Upper lobe of left lung (tissue), 6 donors: ENCODE measurements at regions not wholly inside any gene's neighbourhood (a gene's known extent, or its start where the extent isn't known, plus 50 kb on each side); places are given as distances from the start of the nearest gene placed in this dataset.

Experiments
- ATAC-seq, 2 donors: fragments of 200-7000 bp; cut with Tn5 transposase; one replicate each; pipeline ENCODE4 v1.9.1; 2022; ENCODE audit warnings: mild to moderate bottlenecking in 2 of 2, moderate library complexity in 2 of 2; ENCODE audit not compliant: low FRiP score in 2 of 2
- DNase-seq, 2 donors: peaks; one replicate each; pipeline ENCODE4 v3.0.0-alpha.2; 2019 to 2020
- H3K27ac ChIP-seq, 4 donors: fragments of 200-600 bp; sonication (generic); one replicate each; pipeline ENCODE4 v1.5.1; 2016 to 2019
- H3K27me3 ChIP-seq, 4 donors: fragments of 200-600 bp; sonication (generic); one replicate each; pipeline ENCODE4 v1.5.1; 2017 to 2019
- H3K36me3 ChIP-seq, 4 donors: fragments of 200-600 bp; sonication (generic); one replicate each; pipeline ENCODE4 v1.5.1; 2016 to 2019
- H3K4me1 ChIP-seq, 4 donors: fragments of 200-600 bp; sonication (generic); one replicate each; pipeline ENCODE4 v1.5.1; 2018 to 2019
- H3K4me3 ChIP-seq, 4 donors: fragments of 200-600 bp; sonication (generic); one replicate each; pipeline ENCODE4 v1.5.1; 2017 to 2019; ENCODE audit warnings: mild to moderate bottlenecking in 2 of 4, moderate library complexity in 1 of 4
- H3K9me3 ChIP-seq, 4 donors: fragments of 200-600 bp; sonication (generic); one replicate each; pipeline ENCODE4 v1.5.1; 2018 to 2019
- CTCF ChIP-seq, 6 experiments: fragments of 450-650 bp in 4 of 6; fragments of 200-600 bp in 2 of 6; sonication (generic) in 2 of 6; IDR thresholded peaks; one replicate each; pipeline ENCODE4 v1.5.1; 2016 to 2019; ENCODE audit warnings: antibody characterized with exemption in 6 of 6
- EP300 ChIP-seq, 4 donors: sonication (generic); formaldehyde crosslinking; IDR thresholded peaks; one replicate each; pipeline ENCODE4 v1.5.1; 2017; ENCODE audit warnings: antibody characterized with exemption in 4 of 4, control low read depth in 2 of 4
- POLR2A ChIP-seq, 4 donors: fragments of 450-650 bp; IDR thresholded peaks; one replicate each; pipeline ENCODE4 v1.5.1; 2016 to 2017; ENCODE audit warnings: antibody characterized with exemption in 4 of 4, mild to moderate bottlenecking in 2 of 4
- POLR2AphosphoS5 ChIP-seq, 2 donors: sonication (generic); formaldehyde crosslinking; IDR thresholded peaks; one replicate each; pipeline ENCODE4 v1.5.1; 2017; ENCODE audit warnings: antibody characterized with exemption in 2 of 2
- WGBS, 2 donors: methylation state at CpG; one replicate each; pipeline ENCODE4 v1.1.5; 2017 to 2018; 5-methylcytosine and 5-hydroxymethylcytosine counted together
- donor health status: DM: no; HTN: no; CAD: no; lungs with moderate emphysema.
- donor health status: DM: no; HTN: yes; CAD: no; lungs with severe emphysema.

DNA sequence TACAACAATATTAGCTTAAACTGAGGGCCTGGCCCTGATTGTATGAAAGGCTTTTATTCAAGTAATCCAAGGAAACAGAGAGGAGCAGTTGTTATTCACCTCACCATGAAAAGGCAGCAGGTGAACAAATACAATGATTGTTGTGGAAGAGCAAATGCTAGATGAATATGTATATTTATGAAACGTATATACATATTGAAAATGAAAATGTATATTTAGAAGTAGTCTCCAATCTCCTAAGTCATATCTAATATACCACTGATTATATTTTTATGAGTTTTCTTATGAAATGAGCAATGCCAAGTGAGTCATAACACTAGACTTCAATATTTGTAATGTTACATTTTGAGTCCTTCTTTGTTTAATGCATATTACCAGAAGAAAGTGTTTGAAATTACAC, 116.2 kb upstream of the KCNMB2 start:
- no peaks in the 10 kb centered on the region for H3K4me1 ChIP-seq
- DNase-seq (no peak), ATAC-seq (no peak)
- H3K27ac ChIP-seq, result no peak overlapping the region
- H3K27me3 ChIP-seq, result no peaks in the 10 kb centered on the region
- WGBS, 2 donors, result 75% methylated on average over 1 of the region's 1 CpG
- H3K36me3 ChIP-seq, result no peaks in the 10 kb centered on the region
- H3K9me3 ChIP-seq, result no peaks in the 10 kb centered on the region
- H3K4me3 ChIP-seq, result no peak overlapping the region
- no peak for TF ChIP-seq CTCF (IDR thresholded peaks at IDR 0.05)
- TF ChIP-seq POLR2A (IDR thresholded peaks at IDR 0.05), result no peak
- TF ChIP-seq EP300 (IDR thresholded peaks at IDR 0.05), result no peak
- TF ChIP-seq POLR2AphosphoS5 (IDR thresholded peaks at IDR 0.05), result no peak

DNA sequence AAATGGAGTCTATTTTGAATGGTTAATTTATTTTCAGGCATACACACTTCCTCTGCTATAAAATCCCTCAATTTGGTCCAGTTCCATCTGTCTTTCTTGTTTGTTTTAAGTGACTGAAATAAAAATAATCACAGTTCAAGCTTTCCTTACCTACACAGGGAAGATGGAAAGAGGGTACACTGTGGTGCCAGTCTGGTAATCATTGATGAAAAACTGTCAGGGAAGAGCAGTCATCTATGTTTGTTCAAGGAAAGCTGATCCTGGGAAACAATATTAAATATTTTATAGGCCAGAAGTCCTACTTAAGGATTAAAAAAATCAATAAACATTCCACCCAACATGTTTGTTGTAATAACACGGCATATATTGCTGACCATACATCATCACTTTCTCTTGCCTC, 115.2 kb upstream of the KCNMB2 start:
- ATAC-seq (no peak), DNase-seq (no peak)
- no peaks in the 10 kb centered on the region for H3K4me1 ChIP-seq
- no peak overlapping the region for H3K4me3 ChIP-seq
- H3K27ac ChIP-seq, result no peak overlapping the region
- WGBS, 2 donors, result 63 to 76% methylated on average over 1 of the region's 1 CpG
- no peaks in the 10 kb centered on the region for H3K9me3 ChIP-seq
- TF ChIP-seq POLR2A (IDR thresholded peaks at IDR 0.05) (no peak), EP300 (IDR thresholded peaks at IDR 0.05) (no peak), POLR2AphosphoS5 (IDR thresholded peaks at IDR 0.05) (no peak), CTCF (IDR thresholded peaks at IDR 0.05) (no peak)
- H3K36me3 ChIP-seq, result no peaks in the 10 kb centered on the region
- no peaks in the 10 kb centered on the region for H3K27me3 ChIP-seq

DNA sequence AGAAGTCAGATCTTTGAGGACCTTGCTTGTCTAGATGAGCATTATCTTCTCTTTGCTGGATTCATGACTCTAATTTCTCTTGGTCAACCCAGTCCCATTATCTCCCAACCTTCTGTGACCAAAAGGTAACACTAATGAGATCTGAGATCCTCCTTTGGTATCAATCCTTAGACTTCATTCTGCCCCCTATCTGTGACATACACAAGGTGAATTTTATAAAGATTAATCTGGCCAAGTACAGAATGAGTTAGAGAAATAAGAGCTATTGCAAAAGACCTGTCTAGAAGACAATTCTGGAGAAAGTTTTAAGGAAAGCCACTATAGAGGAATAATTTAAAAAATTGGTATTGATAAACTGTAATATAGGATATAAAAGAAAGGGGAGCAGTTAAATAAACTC, 113.8 kb upstream of the KCNMB2 start:
- DNase-seq (no peak), ATAC-seq (no peak)
- Histone ChIP-seq H3K36me3 (no peaks in the 10 kb centered on the region), H3K4me3 (no peak overlapping the region), H3K4me1 (no peaks in the 10 kb centered on the region), H3K9me3 (no peaks in the 10 kb centered on the region), H3K27ac (no peak overlapping the region), H3K27me3 (no peaks in the 10 kb centered on the region)
- TF ChIP-seq POLR2AphosphoS5 (IDR thresholded peaks at IDR 0.05) (no peak), EP300 (IDR thresholded peaks at IDR 0.05) (no peak), POLR2A (IDR thresholded peaks at IDR 0.05) (no peak), CTCF (IDR thresholded peaks at IDR 0.05) (no peak)

DNA sequence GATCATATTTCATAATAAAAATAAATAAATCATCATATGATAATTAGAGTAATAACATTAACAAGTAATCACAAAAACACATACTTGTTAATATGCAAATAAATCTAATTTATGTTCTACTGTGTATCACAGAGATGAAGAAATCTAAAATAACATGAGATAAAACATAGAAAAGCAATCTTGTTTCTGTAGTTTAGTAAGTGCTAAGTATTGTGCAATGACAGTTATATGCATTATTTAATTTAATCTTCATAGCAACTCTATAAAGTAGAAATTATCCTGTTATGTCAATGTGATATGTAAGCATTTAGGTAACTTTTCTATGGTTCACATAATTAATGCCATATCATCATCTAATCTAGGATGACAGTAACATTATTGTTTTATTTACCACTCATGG, 108.2 kb upstream of the KCNMB2 start:
- Histone ChIP-seq H3K27ac (no peak overlapping the region), H3K4me1 (no peaks in the 10 kb centered on the region), H3K4me3 (no peak overlapping the region), H3K27me3 (no peaks in the 10 kb centered on the region), H3K9me3 (no peaks in the 10 kb centered on the region), H3K36me3 (no peaks in the 10 kb centered on the region)
- ATAC-seq (no peak), DNase-seq (no peak)
- no peak for TF ChIP-seq POLR2AphosphoS5 (IDR thresholded peaks at IDR 0.05)
- TF ChIP-seq CTCF (IDR thresholded peaks at IDR 0.05), result no peak
- TF ChIP-seq POLR2A (IDR thresholded peaks at IDR 0.05), result no peak
- TF ChIP-seq EP300 (IDR thresholded peaks at IDR 0.05), result no peak

- TF ChIP-seq EP300 (IDR thresholded peaks at IDR 0.05) (no peak), CTCF (IDR thresholded peaks at IDR 0.05) (no peak), POLR2AphosphoS5 (IDR thresholded peaks at IDR 0.05) (no peak), POLR2A (IDR thresholded peaks at IDR 0.05) (no peak)
- WGBS, 2 donors, result 37 to 49% methylated on average over 5 of the region's 5 CpGs
- no peaks in the 10 kb centered on the region for H3K4me1 ChIP-seq
- H3K36me3 ChIP-seq, result no peaks in the 10 kb centered on the region
- DNase-seq, result no peak
- no peak overlapping the region for H3K4me3 ChIP-seq
- no peaks in the 10 kb centered on the region for H3K9me3 ChIP-seq
- ATAC-seq, result no peak
- no peak overlapping the region for H3K27ac ChIP-seq
- no peaks in the 10 kb centered on the region for H3K27me3 ChIP-seq
These were observed 101.9 kb upstream of the KCNMB2 start for GRCh38 chr3:178434206-178434805.
